Keratinocyte (primary cell): ENCODE measurements at regions not wholly inside any gene's neighbourhood (a gene's known extent, or its start where the extent isn't known, plus 50 kb on each side); places are given as distances from the start of the nearest gene placed in this dataset.

ENCODE experiments used
- DNase-seq: peaks from one replicate; pipeline ENCODE4 v3.0.0-alpha.2; 2011; ENCODE audit warnings: low read depth, missing footprints, low spot score
- FAIRE-seq: peaks from 2 replicates; lab custom pipeline; 2011; peaks lifted over from hg19 to GRCh38; lab: Jason Lieb, UNC
- H2AFZ ChIP-seq: 2 replicates; pipeline ENCODE4 v1.6.0; 2012; ENCODE audit warnings: low read length, control low read depth, inconsistent platforms; ENCODE audit not compliant: control insufficient read depth
- H3K27ac ChIP-seq: 2 replicates; pipeline ENCODE4 v1.5.1; 2011; ENCODE audit warnings: low read length; ENCODE audit not compliant: control insufficient read depth, insufficient read depth
- H3K27me3 ChIP-seq: 3 replicates; pipeline ENCODE4 v1.6.0; 2011; ENCODE audit warnings: low read length; ENCODE audit not compliant: control insufficient read depth, insufficient read depth; ENCODE audit errors: extremely low read depth
- H3K36me3 ChIP-seq, 2 experiments: 2 replicates in 1 of 2; 3 replicates in 1 of 2; pipeline ENCODE4 v1.5.1; 2011; ENCODE audit warnings: low read length in 2 of 2, mild to moderate bottlenecking in 1 of 2; ENCODE audit not compliant: control insufficient read depth in 2 of 2, insufficient read depth in 2 of 2; ENCODE audit errors: extremely low read depth in 1 of 2
- H3K4me1 ChIP-seq: 3 replicates; pipeline ENCODE4 v1.5.1; 2011; ENCODE audit warnings: low read length; ENCODE audit not compliant: control insufficient read depth, insufficient read depth; ENCODE audit errors: extremely low read depth
- H3K4me2 ChIP-seq: 3 replicates; pipeline ENCODE4 v1.6.0; 2011; ENCODE audit warnings: low read depth, low read length; ENCODE audit not compliant: control insufficient read depth, insufficient read depth; ENCODE audit errors: extremely low read depth
- H3K4me3 ChIP-seq, 3 experiments: fragments of 200-600 bp in 1 of 3; sonication (generic) in 1 of 3; 2 replicates in 2 of 3; 3 replicates in 1 of 3; pipeline ENCODE4 v1.5.1; 2011 to 2016; ENCODE audit warnings: low read length in 3 of 3, mild to moderate bottlenecking in 3 of 3, control low read depth in 2 of 3, inconsistent platforms in 1 of 3, low read depth in 1 of 3, mixed read lengths in 1 of 3, mixed run types in 1 of 3, moderate library complexity in 1 of 3; ENCODE audit not compliant: control insufficient read depth in 2 of 3, insufficient read depth in 2 of 3; ENCODE audit errors: extremely low read depth in 1 of 3
- H3K79me2 ChIP-seq: 2 replicates; pipeline ENCODE4 v1.6.0; 2012; ENCODE audit warnings: low read length; ENCODE audit not compliant: control insufficient read depth, insufficient read depth
- H3K9ac ChIP-seq: 3 replicates; pipeline ENCODE4 v1.6.0; 2011; ENCODE audit warnings: low read length; ENCODE audit not compliant: control insufficient read depth, insufficient read depth; ENCODE audit errors: extremely low read depth
- H3K9me1 ChIP-seq: 3 replicates; pipeline ENCODE4 v1.6.0; 2011; ENCODE audit warnings: low read length; ENCODE audit not compliant: control insufficient read depth, insufficient read depth; ENCODE audit errors: extremely low read depth
- H3K9me3 ChIP-seq: 2 replicates; pipeline ENCODE4 v1.5.1; 2012; ENCODE audit warnings: low read depth, low read length; ENCODE audit not compliant: control insufficient read depth
- H4K20me1 ChIP-seq: 3 replicates; pipeline ENCODE4 v1.6.0; 2011; ENCODE audit warnings: low read length; ENCODE audit not compliant: control insufficient read depth, insufficient read depth; ENCODE audit errors: extremely low read depth
- CTCF ChIP-seq, 3 experiments: IDR thresholded peaks in 1 of 3; conservative IDR thresholded peaks in 1 of 3; optimal IDR thresholded peaks in 1 of 3; 2 replicates in 2 of 3; 3 replicates in 1 of 3; pipeline versions ENCODE3 to v1.5.1; 2011; ENCODE audit warnings: low read length in 3 of 3, mild to moderate bottlenecking in 3 of 3, moderate library complexity in 2 of 3, control low read depth in 1 of 3, inconsistent platforms in 1 of 3; ENCODE audit not compliant: insufficient read depth in 2 of 3; ENCODE audit errors: extremely low read depth in 1 of 3
- EZH2 ChIP-seq: IDR thresholded peaks from one replicate; pipeline ENCODE4 v1.6.1; 2012; ENCODE audit warnings: inconsistent platforms, mild to moderate bottlenecking, low read length, moderate library complexity
- dilution Hi-C: fragments of 300-500 bp; cut with MboI; formaldehyde crosslinking; loops from one replicate; pipeline ENCODE4 v1.7.0; 2020; ENCODE audit warnings: low sequenced_read_pairs; ENCODE audit not compliant: extremely low pct_ligation_motif_present

- Histone ChIP-seq H3K9ac (no peak overlapping the region), H3K4me1 (peaks cover 13% of the 10 kb centered on the region), H4K20me1 (no peaks in the 10 kb centered on the region), H2AFZ (no peak overlapping the region), H3K9me3 (no peaks in the 10 kb centered on the region), H3K79me2 (no peaks in the 10 kb centered on the region), H3K27ac (no peak overlapping the region), H3K36me3 (no peaks in the 10 kb centered on the region), H3K4me3 (no peak overlapping the region), H3K4me2 (peak overlapping the region; percentile 68), H3K27me3 (peaks cover 2% of the 10 kb centered on the region), H3K9me1 (no peaks in the 10 kb centered on the region)
- dilution Hi-C loops, result no loop called here
- FAIRE-seq, result peak; percentile 75
- DNase-seq, result peak; percentile 23
- TF ChIP-seq EZH2 (no peak), CTCF (optimal IDR thresholded peaks at IDR 0.05 in 1 of 3, IDR thresholded peaks at IDR 0.05 in 1 of 3, conservative IDR thresholded peaks at IDR 0.05 in 1 of 3; ENCODE audit: extremely low read depth in 1 of 3, insufficient read depth in 2 of 3, low read length in 3 of 3) (peak in 1 of 3 experiments; percentile 38)
These were observed 134.7 kb downstream of the EMX2 start for GRCh38 chr10:117677239-117677638.

- H3K27ac ChIP-seq, result no peak overlapping the region
- TF ChIP-seq EZH2 (no peak), CTCF (optimal IDR thresholded peaks at IDR 0.05 in 1 of 3, IDR thresholded peaks at IDR 0.05 in 1 of 3, conservative IDR thresholded peaks at IDR 0.05 in 1 of 3; ENCODE audit: extremely low read depth in 1 of 3, insufficient read depth in 2 of 3, low read length in 3 of 3) (no peak)
- H3K36me3 ChIP-seq, result no peaks in the 10 kb centered on the region
- no peaks in the 10 kb centered on the region for H3K79me2 ChIP-seq
- dilution Hi-C loops, result no loop called here
- FAIRE-seq (peak; percentile 55), DNase-seq (no peak)
- H2AFZ ChIP-seq, result no peak overlapping the region
- peaks cover 13% of the 10 kb centered on the region for H3K4me1 ChIP-seq
- no peaks in the 10 kb centered on the region for H3K9me3 ChIP-seq
- no peak overlapping the region for H3K9ac ChIP-seq
- no peak overlapping the region for H3K4me3 ChIP-seq
- no peaks in the 10 kb centered on the region for H3K9me1 ChIP-seq
- no peak overlapping the region for H3K4me2 ChIP-seq
- H3K27me3 ChIP-seq, result no peaks in the 10 kb centered on the region
- no peaks in the 10 kb centered on the region for H4K20me1 ChIP-seq
These were observed 135.4 kb downstream of the EMX2 start for GRCh38 chr10:117677890-117678500.
